PC-9 (cell line): ENCODE measurements at regions not wholly inside any gene's neighbourhood (a gene's known extent, or its start where the extent isn't known, plus 50 kb on each side); places are given as distances from the start of the nearest gene placed in this dataset.

Experiments used
- EZH2 ChIP-seq: fragments of 200-600 bp; sonication (generic); IDR thresholded peaks from 2 replicates; pipeline ENCODE4 v1.8.0; 2017; ENCODE audit warnings: antibody characterized with exemption, low read depth
- TF ChIP-seq, protein P1 (sequence below): fragments of 200-600 bp; sonication (generic); conservative IDR thresholded peaks from 2 replicates; pipeline ENCODE4 v1.6.1; 2017; ENCODE audit warnings: mixed run types, antibody characterized with exemption, mild to moderate bottlenecking, moderate library complexity

DNA sequence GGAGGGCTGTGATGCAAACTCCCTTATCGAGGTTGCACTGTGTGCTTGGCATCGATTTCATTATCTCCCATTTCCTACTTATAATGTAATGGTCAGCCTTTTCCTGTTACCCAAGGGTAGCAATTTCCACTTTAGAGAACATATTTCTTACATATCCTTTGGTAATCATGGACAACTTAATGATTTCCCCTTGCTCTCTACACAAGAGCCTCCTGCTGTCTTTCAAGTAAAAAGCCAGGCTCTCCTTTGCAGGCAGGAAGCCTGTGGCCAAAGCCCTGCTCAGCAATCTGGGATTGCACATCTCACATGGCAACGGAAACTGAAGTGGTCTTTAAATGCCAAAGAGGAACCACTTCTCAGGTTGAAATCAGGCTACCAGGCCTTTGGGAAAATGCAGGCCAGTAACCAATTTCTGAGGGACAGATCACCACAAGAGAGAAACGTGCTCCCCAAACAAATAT, 86.7 kb upstream of the IKZF1 start:
- TF ChIP-seq EZH2 = no peak
- TF ChIP-seq, protein P1, sequence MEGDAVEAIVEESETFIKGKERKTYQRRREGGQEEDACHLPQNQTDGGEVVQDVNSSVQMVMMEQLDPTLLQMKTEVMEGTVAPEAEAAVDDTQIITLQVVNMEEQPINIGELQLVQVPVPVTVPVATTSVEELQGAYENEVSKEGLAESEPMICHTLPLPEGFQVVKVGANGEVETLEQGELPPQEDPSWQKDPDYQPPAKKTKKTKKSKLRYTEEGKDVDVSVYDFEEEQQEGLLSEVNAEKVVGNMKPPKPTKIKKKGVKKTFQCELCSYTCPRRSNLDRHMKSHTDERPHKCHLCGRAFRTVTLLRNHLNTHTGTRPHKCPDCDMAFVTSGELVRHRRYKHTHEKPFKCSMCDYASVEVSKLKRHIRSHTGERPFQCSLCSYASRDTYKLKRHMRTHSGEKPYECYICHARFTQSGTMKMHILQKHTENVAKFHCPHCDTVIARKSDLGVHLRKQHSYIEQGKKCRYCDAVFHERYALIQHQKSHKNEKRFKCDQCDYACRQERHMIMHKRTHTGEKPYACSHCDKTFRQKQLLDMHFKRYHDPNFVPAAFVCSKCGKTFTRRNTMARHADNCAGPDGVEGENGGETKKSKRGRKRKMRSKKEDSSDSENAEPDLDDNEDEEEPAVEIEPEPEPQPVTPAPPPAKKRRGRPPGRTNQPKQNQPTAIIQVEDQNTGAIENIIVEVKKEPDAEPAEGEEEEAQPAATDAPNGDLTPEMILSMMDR = no peak
